ENCODE measurements at regions not wholly inside any gene's neighbourhood (a gene's known extent, or its start where the extent isn't known, plus 50 kb on each side); places are given as distances from the start of the nearest gene placed in this dataset.

DNA sequence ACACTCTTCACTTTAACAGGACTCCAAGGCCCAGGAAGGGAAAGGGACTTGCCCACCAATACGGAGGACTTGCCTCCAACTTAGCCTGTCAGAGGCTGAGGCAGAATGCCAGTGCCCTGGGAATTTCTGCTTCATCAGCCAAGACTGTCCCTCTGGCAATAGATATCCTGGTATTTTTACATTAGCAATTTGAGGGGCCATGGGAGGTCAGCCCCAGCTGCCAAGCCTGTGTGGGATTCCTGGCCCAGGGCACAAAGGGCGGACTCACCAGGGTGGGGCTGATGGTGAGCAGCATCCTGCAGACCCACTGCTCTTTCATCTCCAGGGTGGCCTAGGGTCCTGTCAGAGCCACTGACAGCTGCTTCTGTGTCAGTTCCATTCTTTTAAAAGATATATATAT, 78.3 kb upstream of the CIBAR2 start:
- TF ChIP-seq EP300 (IDR thresholded peaks at IDR 0.05): no peak
- TF ChIP-seq, protein P1, sequence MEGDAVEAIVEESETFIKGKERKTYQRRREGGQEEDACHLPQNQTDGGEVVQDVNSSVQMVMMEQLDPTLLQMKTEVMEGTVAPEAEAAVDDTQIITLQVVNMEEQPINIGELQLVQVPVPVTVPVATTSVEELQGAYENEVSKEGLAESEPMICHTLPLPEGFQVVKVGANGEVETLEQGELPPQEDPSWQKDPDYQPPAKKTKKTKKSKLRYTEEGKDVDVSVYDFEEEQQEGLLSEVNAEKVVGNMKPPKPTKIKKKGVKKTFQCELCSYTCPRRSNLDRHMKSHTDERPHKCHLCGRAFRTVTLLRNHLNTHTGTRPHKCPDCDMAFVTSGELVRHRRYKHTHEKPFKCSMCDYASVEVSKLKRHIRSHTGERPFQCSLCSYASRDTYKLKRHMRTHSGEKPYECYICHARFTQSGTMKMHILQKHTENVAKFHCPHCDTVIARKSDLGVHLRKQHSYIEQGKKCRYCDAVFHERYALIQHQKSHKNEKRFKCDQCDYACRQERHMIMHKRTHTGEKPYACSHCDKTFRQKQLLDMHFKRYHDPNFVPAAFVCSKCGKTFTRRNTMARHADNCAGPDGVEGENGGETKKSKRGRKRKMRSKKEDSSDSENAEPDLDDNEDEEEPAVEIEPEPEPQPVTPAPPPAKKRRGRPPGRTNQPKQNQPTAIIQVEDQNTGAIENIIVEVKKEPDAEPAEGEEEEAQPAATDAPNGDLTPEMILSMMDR (IDR thresholded peaks at IDR 0.05): no peak
- TF ChIP-seq POLR2A (IDR thresholded peaks at IDR 0.05): no peak
